Peyer's patch (tissue), 4 donors: ENCODE measurements at regions not wholly inside any gene's neighbourhood (a gene's known extent, or its start where the extent isn't known, plus 50 kb on each side); places are given as distances from the start of the nearest gene placed in this dataset.

Experiments used
- CTCF ChIP-seq, 6 experiments: fragments of 450-650 bp in 4 of 6; fragments of 200-600 bp in 2 of 6; sonication (generic) in 1 of 6; IDR thresholded peaks; one replicate each; pipeline ENCODE4 v1.5.1; 2017 to 2019; ENCODE audit warnings: antibody characterized with exemption in 6 of 6, mild to moderate bottlenecking in 3 of 6, moderate library complexity in 1 of 6
- POLR2A ChIP-seq, 2 donors: fragments of 450-650 bp; IDR thresholded peaks; one replicate each; pipeline ENCODE4 v1.5.1; 2017; ENCODE audit warnings: antibody characterized with exemption in 2 of 2, mild to moderate bottlenecking in 2 of 2, moderate library complexity in 2 of 2

GRCh38 chr9:115364991-115365390 lies 247.0 kb upstream of the TNC start:
- TF ChIP-seq CTCF (IDR thresholded peaks at IDR 0.05) (no peak), POLR2A (IDR thresholded peaks at IDR 0.05) (no peak)
